T47D (cell line): ENCODE measurements at regions not wholly inside any gene's neighbourhood (a gene's known extent, or its start where the extent isn't known, plus 50 kb on each side); places are given as distances from the start of the nearest gene placed in this dataset.

Experiments used
- DNase-seq, 2 experiments: peaks; one replicate each; pipeline versions ENCODE4 v3.0.0 to v3.0.0-alpha.2; 2011 to 2012; ENCODE audit warnings: low read depth in 1 of 2, low spot score in 1 of 2
- JUND ChIP-seq: IDR thresholded peaks from 2 replicates; pipeline ENCODE4 v1.6.1; 2012; ENCODE audit warnings: low read depth
- in situ Hi-C: cut with HindIII; loops from 2 replicates; pipeline ENCODE4 v1.10.0; 2016; ENCODE audit warnings: low sequenced_read_pairs, low pct_unique_long_range_greater_than_20kb

- TF ChIP-seq JUND, result no peak
- in situ Hi-C loops, result no loop called here
- no peak for DNase-seq
Measured at GRCh38 chr3:177283983-177284382, 86.7 kb upstream of the TBL1XR1 start.

GRCh38 chr3:177284383-177284881 lies 87.2 kb upstream of the TBL1XR1 start:
- no peak for TF ChIP-seq JUND
- in situ Hi-C loops, result no loop called here
- no peak for DNase-seq

- no peak for DNase-seq
- TF ChIP-seq JUND, result no peak
- in situ Hi-C loops, result no loop called here
Measured at GRCh38 chr3:177286034-177286433, 88.8 kb upstream of the TBL1XR1 start.

- DNase-seq, result no peak
- no peak for TF ChIP-seq JUND
- in situ Hi-C loops, result no loop called here
Measured at GRCh38 chr3:177287231-177287630, 89.9 kb upstream of the TBL1XR1 start.

GRCh38 chr3:177290633-177291032 lies 93.4 kb upstream of the TBL1XR1 start:
- in situ Hi-C loops, result no loop called here
- DNase-seq, result no peak
- TF ChIP-seq JUND, result no peak

- in situ Hi-C loops, result no loop called here
- no peak for TF ChIP-seq JUND
- no peak for DNase-seq
Measured at GRCh38 chr3:177294221-177294620, 96.9 kb upstream of the TBL1XR1 start.

- peak in 1 of 2 experiments; percentile 39 for DNase-seq
- in situ Hi-C loops, result no loop called here
- TF ChIP-seq JUND, result no peak
Measured at GRCh38 chr3:177295116-177295515, 97.8 kb upstream of the TBL1XR1 start.

- no peak for DNase-seq
- in situ Hi-C loops, result no loop called here
- TF ChIP-seq JUND, result no peak
Measured at GRCh38 chr3:177299250-177299649, 102.0 kb upstream of the TBL1XR1 start.

GRCh38 chr3:177300039-177300833 lies 103.0 kb upstream of the TBL1XR1 start:
- DNase-seq, result no peak

GRCh38 chr3:177300842-177301241 lies 103.6 kb upstream of the TBL1XR1 start:
- in situ Hi-C loops, result no loop called here
- no peak for DNase-seq
- TF ChIP-seq JUND, result no peak

More at GRCh38 chr3:177300039-177300833, 103.0 kb upstream of the TBL1XR1 start:
- in situ Hi-C loops, result no loop called here
- TF ChIP-seq JUND, result no peak

- no peak for TF ChIP-seq JUND
- DNase-seq, result no peak
- in situ Hi-C loops, result no loop called here
Measured at GRCh38 chr3:177306252-177306651, 109.0 kb upstream of the TBL1XR1 start.

GRCh38 chr3:177307391-177307790 lies 110.1 kb upstream of the TBL1XR1 start:
- peak in 1 of 2 experiments; percentile 42 for DNase-seq
- no peak for TF ChIP-seq JUND
- in situ Hi-C loops, result no loop called here

GRCh38 chr3:177307826-177308225 lies 110.5 kb upstream of the TBL1XR1 start:
- DNase-seq, result no peak
- TF ChIP-seq JUND, result no peak
- in situ Hi-C loops, result no loop called here
